GM21381 (cell line): ENCODE measurements at regions not wholly inside any gene's neighbourhood (a gene's known extent, or its start where the extent isn't known, plus 50 kb on each side); places are given as distances from the start of the nearest gene placed in this dataset.
"Not testable (repeated sequence)": the region's sequence is repeated elsewhere in the genome, so short reads cannot be mapped to it uniquely, and the experiment has no call there.

ENCODE experiments used
- ATAC-seq: cut with Tn5 transposase; IDR thresholded peaks from one replicate; pipeline ENCODE4 v1.9.1; 2021; ENCODE audit warnings: mild to moderate bottlenecking, moderate library complexity; ENCODE audit not compliant: unreplicated experiment

DNA sequence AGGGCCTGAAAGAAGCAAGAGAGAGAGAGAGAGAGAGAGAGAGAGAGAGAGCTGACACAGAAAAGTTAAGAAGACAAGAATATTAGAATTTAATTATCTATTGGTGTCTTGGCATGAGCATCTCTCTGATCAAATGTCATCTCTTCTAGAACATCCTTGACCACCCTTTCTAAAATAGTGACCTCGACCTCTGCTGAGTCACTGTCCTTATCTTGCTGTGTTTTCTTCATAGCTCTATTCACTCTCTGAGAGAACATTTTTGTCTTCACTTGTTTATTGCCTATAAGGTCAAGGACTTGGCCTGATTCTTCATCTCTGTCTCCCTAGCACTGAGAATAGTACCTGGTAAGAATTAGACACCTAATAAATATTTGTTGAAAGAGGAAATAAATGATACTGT, 383.8 kb upstream of the RPS23 start:
- no peak for ATAC-seq

DNA sequence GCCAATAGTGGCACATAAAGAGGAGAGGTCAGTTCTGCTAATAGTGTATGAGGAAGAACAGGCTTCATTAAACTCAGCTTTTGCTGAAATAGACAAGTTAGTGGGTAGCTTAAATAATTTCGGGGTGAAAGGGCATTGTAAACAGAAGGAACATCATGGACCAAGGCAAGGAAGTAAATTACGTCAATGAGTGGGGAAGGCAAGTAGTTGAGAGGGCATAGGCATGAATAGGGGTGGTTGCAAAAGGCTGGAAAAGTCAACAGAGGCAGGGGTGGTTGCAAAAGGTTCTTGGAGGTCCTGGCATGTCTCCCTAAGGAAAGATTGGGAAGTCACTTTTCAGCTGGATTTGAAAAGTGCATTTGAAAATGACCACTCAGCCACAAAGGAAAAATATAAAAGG, 383.3 kb upstream of the RPS23 start:
- no peak for ATAC-seq

- ATAC-seq: no peak
Measured at GRCh38 chr5:82659115-82659514, 381.0 kb upstream of the RPS23 start.

GRCh38 chr5:82657033-82657699, 379.0 kb upstream of the RPS23 start:
- no peak for ATAC-seq

GRCh38 chr5:82656341-82656761, 378.2 kb upstream of the RPS23 start:
- no peak for ATAC-seq

DNA sequence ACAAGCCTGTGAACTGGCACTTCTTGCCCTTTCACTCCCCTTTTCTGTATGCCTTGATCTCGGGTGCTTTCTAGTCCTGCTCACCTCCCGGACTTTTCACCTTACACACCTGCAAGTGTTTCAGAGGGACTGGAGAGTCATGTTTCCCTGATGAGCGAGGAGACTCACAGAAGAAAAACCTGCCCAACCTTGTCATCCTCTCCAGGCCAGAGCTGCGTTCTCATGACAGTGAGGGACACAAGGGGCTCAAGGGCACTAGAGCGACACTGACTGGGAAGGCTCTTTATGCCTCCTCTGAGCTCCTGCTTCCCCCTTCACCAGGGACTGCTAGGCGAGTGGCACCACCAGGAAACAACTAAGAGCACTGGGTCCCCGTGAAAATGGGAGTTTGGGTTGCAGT, 376.9 kb upstream of the RPS23 start:
- ATAC-seq: no peak

DNA sequence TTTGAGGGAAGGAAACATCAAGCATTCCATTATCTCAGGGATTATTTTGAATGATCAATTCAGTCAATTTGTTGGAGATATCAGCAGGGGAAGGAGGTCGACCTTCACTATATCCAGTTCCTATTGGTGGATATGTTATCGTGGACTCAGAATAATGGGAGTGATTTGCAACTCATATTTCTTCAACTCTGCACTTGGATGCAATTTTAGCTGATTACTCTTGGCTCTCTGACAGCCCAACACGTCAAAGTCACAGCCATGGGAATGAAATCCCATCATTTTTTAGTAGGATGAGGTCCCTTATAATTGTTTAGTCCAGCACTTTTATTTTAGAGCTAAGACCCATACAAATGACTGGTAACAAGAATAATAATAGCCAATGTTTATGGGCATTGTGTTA, 371.8 kb upstream of the RPS23 start:
- no peak for ATAC-seq

- no peak for ATAC-seq
Measured at GRCh38 chr5:82644766-82645165, 366.6 kb upstream of the RPS23 start.

GRCh38 chr5:82644229-82644628, 366.1 kb upstream of the RPS23 start:
- no peak for ATAC-seq

- ATAC-seq: no peak
Measured at GRCh38 chr5:82642313-82642712, 364.2 kb upstream of the RPS23 start.

GRCh38 chr5:82641331-82642003, 363.3 kb upstream of the RPS23 start:
- peak; percentile 78 for ATAC-seq

- no peak for ATAC-seq
Measured at GRCh38 chr5:82640916-82641315, 362.8 kb upstream of the RPS23 start.

DNA sequence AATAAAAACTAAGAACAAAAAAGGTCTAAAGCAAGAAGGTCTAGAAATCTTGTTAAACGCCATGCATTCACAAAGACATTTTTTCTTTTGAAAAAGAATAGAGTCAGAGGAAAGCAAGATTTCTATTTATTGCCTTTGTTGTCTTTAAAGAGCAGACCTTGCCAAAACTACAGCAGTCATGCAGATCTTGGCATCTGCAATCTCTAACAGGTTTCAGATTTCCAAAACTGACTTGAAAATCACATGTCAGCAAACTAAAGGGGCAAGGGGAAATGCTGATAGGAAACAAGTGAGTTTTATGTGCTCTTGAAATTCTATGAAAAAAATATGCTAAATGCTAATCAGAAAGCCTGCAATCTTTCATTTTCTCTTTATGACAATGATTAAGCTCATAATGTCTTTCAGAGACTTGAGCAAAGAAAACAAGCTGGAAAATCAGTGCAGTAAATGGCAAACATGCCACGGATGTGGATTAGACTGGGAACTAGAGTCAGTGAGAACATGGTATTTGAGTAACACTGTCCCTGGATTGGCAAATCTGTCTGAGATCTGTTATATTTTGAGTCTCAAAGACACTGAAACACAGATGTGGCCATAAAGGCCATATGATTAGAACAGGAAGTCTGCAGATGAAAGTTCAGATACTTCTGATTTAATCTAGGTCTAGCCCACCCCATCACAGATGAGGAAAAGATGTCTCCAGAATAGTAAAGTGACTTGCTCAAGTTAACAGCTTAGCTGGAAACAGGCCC, 361.4 kb upstream of the RPS23 start:
- ATAC-seq: no peak

DNA sequence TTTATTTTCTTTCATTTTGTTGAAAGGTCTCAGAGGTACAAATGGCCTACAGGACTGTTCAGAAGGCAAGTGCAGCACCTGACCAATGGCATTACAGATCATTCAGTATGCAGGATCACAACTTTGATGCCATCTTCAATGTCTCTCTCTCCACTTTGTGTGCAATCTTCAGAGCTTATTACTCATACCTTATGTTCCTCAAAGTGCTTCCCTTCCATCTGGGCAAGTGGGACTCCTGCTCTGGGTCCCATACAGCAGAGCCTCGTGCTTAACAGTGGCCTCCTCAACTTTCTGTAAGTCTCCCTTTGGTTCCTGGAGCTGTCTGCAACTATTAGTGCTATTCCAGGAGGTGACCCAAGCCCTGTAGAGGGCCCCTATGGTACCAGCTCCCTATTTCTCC, 358.4 kb upstream of the RPS23 start:
- ATAC-seq: no peak

DNA sequence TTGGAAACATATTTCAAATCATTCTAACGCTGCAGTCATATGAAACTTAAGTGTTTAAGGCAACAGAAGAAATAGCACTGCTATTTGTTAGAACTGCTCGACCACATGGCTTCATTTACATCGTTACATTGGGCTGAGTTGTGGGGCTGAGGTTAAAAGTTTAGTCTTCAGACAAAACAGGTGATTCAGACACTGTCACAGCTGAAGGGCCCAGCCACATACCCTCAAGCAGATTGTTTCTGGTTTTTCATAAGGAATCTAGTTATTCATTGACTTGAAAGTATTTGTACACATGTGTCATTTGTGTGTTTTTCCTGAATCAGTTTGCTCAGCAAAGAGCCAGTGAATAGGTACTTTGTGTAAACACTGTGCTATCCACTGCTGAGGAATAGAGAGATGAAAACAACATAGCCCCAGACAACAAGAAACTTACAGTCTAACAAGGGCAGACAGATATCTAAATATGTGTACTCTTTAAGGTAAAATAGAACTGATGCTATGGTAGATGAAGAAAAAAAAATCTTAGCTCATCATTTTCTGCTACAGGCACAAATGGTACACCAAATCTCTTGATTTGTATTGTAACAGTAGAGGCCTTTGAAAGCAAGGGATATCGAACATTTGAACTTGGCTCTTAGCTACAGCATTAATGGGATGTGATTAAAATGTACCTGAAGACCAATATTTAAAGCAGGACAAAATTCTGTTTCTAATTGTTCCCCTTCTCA, 357.6 kb upstream of the RPS23 start:
- ATAC-seq: no peak

DNA sequence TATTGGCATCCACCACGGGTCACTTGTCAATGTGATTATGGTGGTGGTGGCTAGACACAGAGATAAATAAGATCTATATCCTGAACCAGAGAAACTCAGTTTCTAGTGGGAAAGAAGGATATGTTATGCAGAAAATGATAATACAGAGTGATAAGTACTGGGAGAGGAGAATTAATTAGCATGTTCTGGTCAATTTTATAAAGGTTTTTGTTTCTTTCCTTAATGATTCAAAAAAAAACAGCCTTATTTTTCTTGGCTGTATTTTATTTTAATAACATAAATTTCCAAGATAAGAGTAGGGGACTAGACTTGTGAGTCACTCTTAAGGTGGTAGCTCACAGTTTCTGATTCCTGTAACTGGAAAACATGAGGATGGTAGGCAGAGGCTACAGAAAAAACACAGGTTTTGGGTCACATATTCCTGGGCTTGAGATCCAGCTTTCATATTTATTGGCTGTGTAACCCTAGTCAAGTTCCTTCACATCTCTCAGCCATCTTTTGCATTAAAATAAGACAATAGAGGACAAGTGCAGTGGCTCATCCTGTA, 350.3 kb upstream of the RPS23 start:
- no peak for ATAC-seq

- ATAC-seq: not testable (repeated sequence)
Measured at GRCh38 chr5:82626905-82627591, 348.9 kb upstream of the RPS23 start.

DNA sequence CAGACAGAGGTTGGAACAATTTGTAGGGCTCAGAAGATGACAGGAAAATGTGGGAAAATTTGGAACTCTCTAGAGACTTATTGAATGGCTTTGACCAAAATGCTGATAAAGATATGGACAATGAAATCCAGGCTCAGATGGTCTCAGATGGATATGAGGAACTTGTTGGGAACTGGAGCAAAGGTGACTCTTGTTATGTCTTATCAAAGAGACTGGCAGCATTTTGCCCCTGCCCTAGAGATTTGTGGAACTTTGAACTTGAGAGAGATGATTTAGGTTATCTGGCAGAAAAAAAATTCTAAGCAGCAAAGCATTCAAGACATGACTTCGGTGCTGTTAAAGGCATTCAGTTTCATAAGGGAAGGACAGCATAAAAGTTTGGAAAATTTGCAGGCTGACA, 347.9 kb upstream of the RPS23 start:
- ATAC-seq: not testable (repeated sequence)

DNA sequence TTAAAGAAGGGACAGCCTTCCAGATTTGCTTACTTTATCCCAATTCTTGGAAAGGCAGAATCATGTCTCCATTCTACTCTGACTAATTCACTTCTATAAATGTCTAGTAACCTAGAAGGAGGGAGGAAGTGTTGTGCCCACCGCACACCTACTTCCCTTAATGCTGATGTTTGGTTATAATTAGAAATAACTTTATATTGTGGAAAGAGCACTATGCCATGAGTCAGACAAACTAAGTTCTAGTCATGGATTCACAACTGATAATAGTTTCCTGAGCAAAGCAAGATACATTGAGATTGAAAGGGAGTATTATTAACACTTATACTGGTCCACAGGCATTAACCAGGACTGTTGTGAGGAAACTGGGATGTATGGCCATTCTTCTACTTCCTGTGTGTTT, 345.9 kb upstream of the RPS23 start:
- ATAC-seq: no peak

- no peak for ATAC-seq
Measured at GRCh38 chr5:82622711-82623514, 344.8 kb upstream of the RPS23 start.
